Mesothelial cell of epicardium (in vitro differentiated cells): ENCODE measurements at regions not wholly inside any gene's neighbourhood (a gene's known extent, or its start where the extent isn't known, plus 50 kb on each side); places are given as distances from the start of the nearest gene placed in this dataset.
"Not testable (repeated sequence)": the region's sequence is repeated elsewhere in the genome, so short reads cannot be mapped to it uniquely, and the experiment has no call there.

Experiments
- DNase-seq, 2 experiments: peaks; one replicate each; pipeline ENCODE4 v3.0.0; 2021; ENCODE audit warnings: low spot score in 2 of 2; ENCODE audit not compliant: unreplicated experiment in 2 of 2
- H3K27ac Mint-ChIP-seq: 2 replicates; pipeline ENCODE4 v1.8.0; 2021; ENCODE audit warnings: mixed read lengths
- H3K27me3 Mint-ChIP-seq: 2 replicates; pipeline ENCODE4 v1.8.0; 2021; ENCODE audit warnings: low read depth, mixed read lengths
- H3K36me3 Mint-ChIP-seq: 2 replicates; pipeline ENCODE4 v1.8.0; 2021; ENCODE audit warnings: mixed read lengths
- H3K4me1 Mint-ChIP-seq: 2 replicates; pipeline ENCODE4 v1.8.0; 2021; ENCODE audit warnings: mixed read lengths
- H3K4me3 Mint-ChIP-seq: 2 replicates; pipeline ENCODE4 v1.8.0; 2021; ENCODE audit warnings: mild to moderate bottlenecking, moderate library complexity, mixed read lengths
- H3K9me3 Mint-ChIP-seq: 2 replicates; pipeline ENCODE4 v1.8.0; 2021; ENCODE audit warnings: mixed read lengths
- CTCF ChIP-seq: fragments of 200-600 bp; sonication (generic); IDR thresholded peaks from one replicate; pipeline ENCODE4 v1.5.0; 2021; ENCODE audit warnings: antibody characterized with exemption; ENCODE audit not compliant: unreplicated experiment

- no peak for TF ChIP-seq CTCF
- H3K36me3 Mint-ChIP-seq = no peaks in the 10 kb centered on the region
- no peak overlapping the region for H3K27ac Mint-ChIP-seq
- H3K9me3 Mint-ChIP-seq = peaks cover 31% of the 10 kb centered on the region
- DNase-seq = no peak
- H3K4me3 Mint-ChIP-seq = no peak overlapping the region
- H3K27me3 Mint-ChIP-seq = peaks cover 2% of the 10 kb centered on the region
- H3K4me1 Mint-ChIP-seq = peaks cover 10% of the 10 kb centered on the region
These were observed 373.0 kb upstream of the SALL1 start for GRCh38 chr16:51524070-51524469.

- peaks cover 37% of the 10 kb centered on the region for H3K9me3 Mint-ChIP-seq
- H3K4me3 Mint-ChIP-seq = no peak overlapping the region
- H3K27ac Mint-ChIP-seq = no peak overlapping the region
- H3K27me3 Mint-ChIP-seq = peaks cover 6% of the 10 kb centered on the region
- no peak for DNase-seq
- TF ChIP-seq CTCF = no peak
- H3K4me1 Mint-ChIP-seq = peaks cover 10% of the 10 kb centered on the region
- no peaks in the 10 kb centered on the region for H3K36me3 Mint-ChIP-seq
These were observed 372.3 kb upstream of the SALL1 start for GRCh38 chr16:51523400-51523799.

- peaks cover 10% of the 10 kb centered on the region for H3K4me1 Mint-ChIP-seq
- TF ChIP-seq CTCF = no peak
- no peak for DNase-seq
- peaks cover 7% of the 10 kb centered on the region for H3K27me3 Mint-ChIP-seq
- H3K4me3 Mint-ChIP-seq = no peak overlapping the region
- peaks cover 42% of the 10 kb centered on the region for H3K9me3 Mint-ChIP-seq
- H3K27ac Mint-ChIP-seq = no peak overlapping the region
- no peaks in the 10 kb centered on the region for H3K36me3 Mint-ChIP-seq
These were observed 371.8 kb upstream of the SALL1 start for GRCh38 chr16:51522902-51523301.

- H3K36me3 Mint-ChIP-seq, H3K27me3 Mint-ChIP-seq, DNase-seq, H3K27ac Mint-ChIP-seq, H3K4me1 Mint-ChIP-seq, H3K4me3 Mint-ChIP-seq: not testable (repeated sequence)
- H3K9me3 Mint-ChIP-seq = peaks cover 34% of the 10 kb centered on the region
These were observed 365.9 kb upstream of the SALL1 start for GRCh38 chr16:51516960-51517359.

GRCh38 chr16:51510416-51510815 is 359.3 kb upstream of the SALL1 start:
- Mint-ChIP-seq H3K27ac (no peak overlapping the region), H3K36me3 (no peaks in the 10 kb centered on the region), H3K4me1 (no peaks in the 10 kb centered on the region), H3K4me3 (no peak overlapping the region), H3K9me3 (peaks cover 17% of the 10 kb centered on the region), H3K27me3 (peaks cover 1% of the 10 kb centered on the region)
- DNase-seq = no peak
- no peak for TF ChIP-seq CTCF

- DNase-seq = no peak
- H3K27ac Mint-ChIP-seq = no peak overlapping the region
These were observed 358.3 kb upstream of the SALL1 start for GRCh38 chr16:51509336-51509735.

More at GRCh38 chr16:51509336-51509735, 358.3 kb upstream of the SALL1 start:
- no peak for TF ChIP-seq CTCF
- H3K27me3 Mint-ChIP-seq = peaks cover 1% of the 10 kb centered on the region
- H3K4me3 Mint-ChIP-seq = no peak overlapping the region
- H3K9me3 Mint-ChIP-seq = peaks cover 17% of the 10 kb centered on the region
- no peaks in the 10 kb centered on the region for H3K36me3 Mint-ChIP-seq
- H3K4me1 Mint-ChIP-seq = no peaks in the 10 kb centered on the region
